Stimulated activated CD4-positive, alpha-beta T cell treated with anti-CD3 and anti-CD28 coated beads, Interleukin-1b, Interleukin-23, amount 100 ng/mL, for 48 hours (primary cell): ENCODE measurements at regions not wholly inside any gene's neighbourhood (a gene's known extent, or its start where the extent isn't known, plus 50 kb on each side); places are given as distances from the start of the nearest gene placed in this dataset.

ENCODE experiments used
- DNase-seq: peaks from one replicate; pipeline ENCODE4 v3.0.0-alpha.2; 2020

GRCh38 chr11:134905928-134906327 lies 493.9 kb upstream of the B3GAT1 start:
- no peak for DNase-seq

GRCh38 chr11:134905517-134905916 lies 493.5 kb upstream of the B3GAT1 start:
- DNase-seq = no peak

- no peak for DNase-seq
Observed at GRCh38 chr11:134904103-134904790, 492.2 kb upstream of the B3GAT1 start.

GRCh38 chr11:134901955-134902918 lies 490.2 kb upstream of the B3GAT1 start:
- no peak for DNase-seq

- no peak for DNase-seq
Observed at GRCh38 chr11:134901542-134901941, 489.5 kb upstream of the B3GAT1 start.

GRCh38 chr11:134893810-134894685 lies 482.0 kb upstream of the B3GAT1 start:
- DNase-seq = no peak

- no peak for DNase-seq
Observed at GRCh38 chr11:134890446-134890845, 478.4 kb upstream of the B3GAT1 start.

GRCh38 chr11:134889832-134890231 lies 477.8 kb upstream of the B3GAT1 start:
- DNase-seq = no peak

GRCh38 chr11:134888821-134889220 lies 476.8 kb upstream of the B3GAT1 start:
- DNase-seq = no peak

GRCh38 chr11:134887896-134888295 lies 475.9 kb upstream of the B3GAT1 start:
- no peak for DNase-seq

GRCh38 chr11:134883484-134883883 lies 471.4 kb upstream of the B3GAT1 start:
- no peak for DNase-seq

GRCh38 chr11:134882671-134883297 lies 470.7 kb upstream of the B3GAT1 start:
- DNase-seq = no peak

- no peak for DNase-seq
Observed at GRCh38 chr11:134882141-134882540, 470.1 kb upstream of the B3GAT1 start.

GRCh38 chr11:134880788-134881187 lies 468.7 kb upstream of the B3GAT1 start:
- no peak for DNase-seq

- no peak for DNase-seq
Observed at GRCh38 chr11:134879931-134880330, 467.9 kb upstream of the B3GAT1 start.

- DNase-seq = no peak
Observed at GRCh38 chr11:134879341-134879740, 467.3 kb upstream of the B3GAT1 start.

- no peak for DNase-seq
Observed at GRCh38 chr11:134878785-134879184, 466.7 kb upstream of the B3GAT1 start.

GRCh38 chr11:134876226-134876625 lies 464.2 kb upstream of the B3GAT1 start:
- DNase-seq = no peak

- DNase-seq = no peak
Observed at GRCh38 chr11:134866981-134867675, 455.1 kb upstream of the B3GAT1 start.

GRCh38 chr11:134866215-134866614 lies 454.2 kb upstream of the B3GAT1 start:
- no peak for DNase-seq

GRCh38 chr11:134864968-134865305 lies 452.9 kb upstream of the B3GAT1 start:
- DNase-seq = no peak
